Mesendoderm (in vitro differentiated cells): ENCODE measurements at regions not wholly inside any gene's neighbourhood (a gene's known extent, or its start where the extent isn't known, plus 50 kb on each side); places are given as distances from the start of the nearest gene placed in this dataset.
A peak's percentile ranks its signal among the peaks of the same experiment; 100 is the strongest.

ENCODE experiments used
- DNase-seq: peaks from one replicate; pipeline ENCODE4 v3.0.0; 2013
- H2AK5ac ChIP-seq: 2 replicates; pipeline ENCODE4 v1.6.1; 2013; ENCODE audit warnings: low read length, inconsistent platforms
- H2BK120ac ChIP-seq: 2 replicates; pipeline ENCODE4 v1.6.1; 2013; ENCODE audit warnings: low read depth, mild to moderate bottlenecking, low read length, moderate library complexity, mixed read lengths
- H2BK15ac ChIP-seq: replicated peaks from 2 replicates; pipeline ENCODE4 v1.6.1; 2013; ENCODE audit warnings: low read depth, mild to moderate bottlenecking, moderate library complexity
- H2BK5ac ChIP-seq: 2 replicates; pipeline ENCODE4 v1.6.1; 2013; ENCODE audit warnings: low read length, inconsistent platforms
- H3K18ac ChIP-seq: 2 replicates; pipeline ENCODE4 v1.6.1; 2013; ENCODE audit warnings: mild to moderate bottlenecking, low read length, mixed read lengths
- H3K23ac ChIP-seq: one replicate; pipeline ENCODE4 v1.6.1; 2013; ENCODE audit warnings: low read length
- H3K27ac ChIP-seq: 2 replicates; pipeline ENCODE4 v1.5.1; 2013; ENCODE audit warnings: low read depth, mild to moderate bottlenecking, inconsistent platforms, low read length, moderate library complexity
- H3K27me3 ChIP-seq: 2 replicates; pipeline ENCODE4 v1.6.1; 2013; ENCODE audit warnings: low read length, control low read depth, mild to moderate bottlenecking, inconsistent platforms; ENCODE audit not compliant: insufficient read depth, poor library complexity
- H3K36me3 ChIP-seq: 2 replicates; pipeline ENCODE4 v1.6.1; 2013; ENCODE audit warnings: low read length, inconsistent platforms; ENCODE audit not compliant: control insufficient read depth, insufficient read depth
- H3K4ac ChIP-seq: one replicate; pipeline ENCODE4 v1.6.1; 2013; ENCODE audit warnings: low read depth, mild to moderate bottlenecking, low read length, moderate library complexity
- H3K4me1 ChIP-seq: 2 replicates; pipeline ENCODE4 v1.6.1; 2013; ENCODE audit warnings: low read depth, low read length, inconsistent platforms; ENCODE audit not compliant: control insufficient read depth
- H3K4me2 ChIP-seq: 2 replicates; pipeline ENCODE4 v1.6.1; 2013; ENCODE audit warnings: low read length
- H3K4me3 ChIP-seq: 2 replicates; pipeline ENCODE4 v1.5.1; 2013; ENCODE audit warnings: mild to moderate bottlenecking, low read length
- H3K56ac ChIP-seq: one replicate; pipeline ENCODE4 v1.6.1; 2013; ENCODE audit warnings: low read length
- H3K79me1 ChIP-seq: 2 replicates; pipeline ENCODE4 v1.6.1; 2013; ENCODE audit warnings: low read length, inconsistent platforms
- H3K79me2 ChIP-seq: 2 replicates; pipeline ENCODE4 v1.6.1; 2013; ENCODE audit warnings: mild to moderate bottlenecking, low read length; ENCODE audit not compliant: control insufficient read depth, insufficient read depth
- H3K9ac ChIP-seq: 2 replicates; pipeline ENCODE4 v1.6.1; 2013; ENCODE audit warnings: low read length, inconsistent platforms
- H4K5ac ChIP-seq: one replicate; pipeline ENCODE4 v1.6.1; 2013; ENCODE audit warnings: low read length
- H4K8ac ChIP-seq: one replicate; pipeline ENCODE4 v1.6.1; 2013; ENCODE audit warnings: low read depth, mild to moderate bottlenecking, control low read depth, low read length, moderate library complexity
- WGBS: extraction: QIAGEN DNeasy Blood & Tissue Kit; methylation state at CpG from one replicate; pipeline ENCODE4 v1.1.7; 2013; ENCODE audit warnings: low lambda C conversion rate, missing lambda C conversion rate; ENCODE audit not compliant: insufficient coverage; ENCODE audit errors: extremely low coverage; 5-methylcytosine and 5-hydroxymethylcytosine counted together

DNA sequence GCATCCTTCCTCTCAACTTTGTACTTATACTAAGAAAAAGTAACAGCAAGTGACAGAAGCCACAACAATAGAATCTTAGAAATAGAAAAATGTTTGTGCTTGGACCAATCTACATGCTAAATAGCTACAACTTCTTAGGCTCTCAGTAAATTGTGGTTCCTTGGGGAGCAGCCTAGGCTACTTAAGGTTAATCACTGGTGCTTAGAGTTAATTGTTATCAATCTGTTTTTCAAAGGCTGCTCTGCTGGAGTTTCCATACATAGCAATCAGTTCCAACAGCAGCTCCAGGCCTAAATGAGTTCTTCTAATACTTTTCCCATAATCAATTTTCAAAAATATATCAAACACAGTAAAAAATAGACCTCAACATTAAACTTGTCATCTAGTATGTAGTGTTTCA lies 571.4 kb downstream of the EPHA7 start:
- H3K4me1 ChIP-seq = peaks cover 5% of the 10 kb centered on the region
- no peak overlapping the region for H3K9ac ChIP-seq
- H2BK15ac ChIP-seq = no peak overlapping the region
- no peak overlapping the region for H2BK120ac ChIP-seq
- no peak overlapping the region for H3K18ac ChIP-seq
- no peak overlapping the region for H4K5ac ChIP-seq
- H3K4me2 ChIP-seq = no peak overlapping the region
- no peak overlapping the region for H4K8ac ChIP-seq
- H3K23ac ChIP-seq = no peak overlapping the region
- H3K79me1 ChIP-seq = no peaks in the 10 kb centered on the region
- no peak overlapping the region for H3K4ac ChIP-seq
- no peak overlapping the region for H3K56ac ChIP-seq
- H3K27ac ChIP-seq = no peak overlapping the region
- H3K36me3 ChIP-seq = no peaks in the 10 kb centered on the region
- peak; percentile 26 for DNase-seq
- no peak overlapping the region for H2AK5ac ChIP-seq
- H3K79me2 ChIP-seq = no peaks in the 10 kb centered on the region
- no peak overlapping the region for H2BK5ac ChIP-seq
- no peak overlapping the region for H3K4me3 ChIP-seq
- H3K27me3 ChIP-seq = no peaks in the 10 kb centered on the region

GRCh38 chr6:92840246-92840930 lies 579.0 kb downstream of the EPHA7 start:
- no peak overlapping the region for H2BK15ac ChIP-seq
- no peak overlapping the region for H3K56ac ChIP-seq
- no peak overlapping the region for H3K27ac ChIP-seq
- no peak overlapping the region for H2BK120ac ChIP-seq
- H3K23ac ChIP-seq = no peak overlapping the region
- H3K36me3 ChIP-seq = no peaks in the 10 kb centered on the region
- H3K79me2 ChIP-seq = no peaks in the 10 kb centered on the region
- H3K27me3 ChIP-seq = no peaks in the 10 kb centered on the region
- no peak overlapping the region for H3K18ac ChIP-seq
- H3K4me1 ChIP-seq = no peaks in the 10 kb centered on the region
- WGBS = no CpG with 5 or more reads among the region's 4 CpGs
- H3K4ac ChIP-seq = no peak overlapping the region
- no peak overlapping the region for H2BK5ac ChIP-seq
- H4K5ac ChIP-seq = no peak overlapping the region
- H3K4me3 ChIP-seq = no peak overlapping the region
- DNase-seq = no peak
- no peak overlapping the region for H4K8ac ChIP-seq
- H2AK5ac ChIP-seq = no peak overlapping the region
- no peak overlapping the region for H3K4me2 ChIP-seq
- H3K9ac ChIP-seq = no peak overlapping the region
- no peaks in the 10 kb centered on the region for H3K79me1 ChIP-seq

- Histone ChIP-seq H3K79me1 (no peaks in the 10 kb centered on the region), H4K5ac (no peak overlapping the region), H4K8ac (no peak overlapping the region), H2BK5ac (no peak overlapping the region), H3K56ac (no peak overlapping the region), H3K18ac (no peak overlapping the region), H3K4me2 (no peak overlapping the region), H3K4me3 (no peak overlapping the region), H3K27ac (no peak overlapping the region), H3K4me1 (no peaks in the 10 kb centered on the region), H3K9ac (no peak overlapping the region), H3K79me2 (no peaks in the 10 kb centered on the region), H3K4ac (no peak overlapping the region), H3K27me3 (no peaks in the 10 kb centered on the region), H2BK15ac (no peak overlapping the region), H2BK120ac (no peak overlapping the region), H2AK5ac (no peak overlapping the region), H3K23ac (no peak overlapping the region), H3K36me3 (no peaks in the 10 kb centered on the region)
- DNase-seq = no peak
- WGBS = no CpG with 5 or more reads among the region's 1 CpG
Observed at GRCh38 chr6:92828788-92829187, 590.6 kb downstream of the EPHA7 start.

- H3K27me3 ChIP-seq = no peaks in the 10 kb centered on the region
- no peak overlapping the region for H2BK120ac ChIP-seq
- H3K79me2 ChIP-seq = no peaks in the 10 kb centered on the region
- no peak for DNase-seq
- H2BK15ac ChIP-seq = no peak overlapping the region
- H3K56ac ChIP-seq = no peak overlapping the region
- no peak overlapping the region for H3K27ac ChIP-seq
- no peaks in the 10 kb centered on the region for H3K4me1 ChIP-seq
- H2AK5ac ChIP-seq = no peak overlapping the region
- H4K5ac ChIP-seq = no peak overlapping the region
- no peak overlapping the region for H3K4ac ChIP-seq
- no peak overlapping the region for H3K23ac ChIP-seq
- H3K36me3 ChIP-seq = no peaks in the 10 kb centered on the region
- no CpG with 5 or more reads among the region's 2 CpGs for WGBS
- no peak overlapping the region for H4K8ac ChIP-seq
- no peak overlapping the region for H2BK5ac ChIP-seq
- H3K9ac ChIP-seq = no peak overlapping the region
- no peak overlapping the region for H3K18ac ChIP-seq
- no peak overlapping the region for H3K4me3 ChIP-seq
- H3K4me2 ChIP-seq = no peak overlapping the region
- H3K79me1 ChIP-seq = no peaks in the 10 kb centered on the region
Observed at GRCh38 chr6:92827104-92827503, 592.3 kb downstream of the EPHA7 start.

DNA sequence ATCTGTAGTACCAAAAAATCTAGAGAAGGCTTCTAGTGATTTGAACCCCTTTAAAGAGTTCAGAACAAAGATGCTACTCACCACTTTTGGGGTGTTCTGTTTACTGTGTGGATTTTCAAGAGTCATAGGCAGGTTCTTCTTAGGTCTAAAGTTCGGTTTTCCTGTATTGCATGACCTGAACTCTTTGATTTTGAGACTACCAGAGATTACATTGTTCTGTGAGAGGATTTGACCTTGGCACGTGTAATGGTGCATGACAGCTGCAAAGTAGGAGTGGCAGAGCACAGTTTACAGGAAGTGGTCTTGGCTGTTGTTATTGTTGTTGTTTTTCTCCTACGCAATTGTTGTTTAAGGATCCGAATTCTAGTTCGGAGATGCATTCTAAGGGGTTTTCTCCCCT lies 592.7 kb downstream of the EPHA7 start:
- H3K4me2 ChIP-seq = no peak overlapping the region
- no peak overlapping the region for H4K5ac ChIP-seq
- DNase-seq = no peak
- no peaks in the 10 kb centered on the region for H3K4me1 ChIP-seq
- H3K18ac ChIP-seq = no peak overlapping the region
- H4K8ac ChIP-seq = no peak overlapping the region
- H3K4me3 ChIP-seq = no peak overlapping the region
- no peak overlapping the region for H3K27ac ChIP-seq
- H2BK15ac ChIP-seq = no peak overlapping the region
- H3K23ac ChIP-seq = no peak overlapping the region
- WGBS = no CpG with 5 or more reads among the region's 5 CpGs
- no peak overlapping the region for H2BK5ac ChIP-seq
- no peaks in the 10 kb centered on the region for H3K79me2 ChIP-seq
- no peak overlapping the region for H2BK120ac ChIP-seq
- no peak overlapping the region for H3K56ac ChIP-seq
- H3K27me3 ChIP-seq = no peaks in the 10 kb centered on the region
- no peaks in the 10 kb centered on the region for H3K36me3 ChIP-seq
- no peak overlapping the region for H3K9ac ChIP-seq
- no peak overlapping the region for H2AK5ac ChIP-seq
- no peaks in the 10 kb centered on the region for H3K79me1 ChIP-seq
- no peak overlapping the region for H3K4ac ChIP-seq

DNA sequence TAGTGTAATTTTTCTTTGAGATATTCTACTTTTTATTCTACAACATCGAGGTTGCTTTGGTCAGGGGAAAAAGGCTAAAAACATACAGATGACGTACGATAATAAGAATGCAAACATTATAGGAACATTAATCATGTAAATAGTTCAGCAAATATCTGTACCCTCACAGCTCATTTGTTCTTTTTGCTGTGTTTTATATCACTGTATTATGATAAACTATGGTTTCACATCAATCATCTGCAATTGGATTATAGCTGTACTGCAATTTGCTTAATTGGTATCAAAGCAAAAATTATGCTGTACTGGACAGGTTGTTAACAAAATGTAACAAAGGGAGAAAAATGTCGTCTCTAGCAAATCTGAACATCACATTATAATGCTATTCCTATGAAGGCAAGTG lies 597.1 kb downstream of the EPHA7 start:
- Histone ChIP-seq H3K27me3 (no peaks in the 10 kb centered on the region), H4K5ac (no peak overlapping the region), H3K56ac (no peak overlapping the region), H3K79me2 (no peaks in the 10 kb centered on the region), H3K36me3 (no peaks in the 10 kb centered on the region), H3K4me1 (no peaks in the 10 kb centered on the region), H3K23ac (no peak overlapping the region), H2BK120ac (no peak overlapping the region), H3K9ac (no peak overlapping the region), H3K4me2 (no peak overlapping the region), H3K4ac (no peak overlapping the region), H3K27ac (no peak overlapping the region), H3K18ac (no peak overlapping the region), H3K79me1 (no peaks in the 10 kb centered on the region), H4K8ac (no peak overlapping the region), H2BK5ac (no peak overlapping the region), H2AK5ac (no peak overlapping the region), H2BK15ac (no peak overlapping the region), H3K4me3 (no peak overlapping the region)
- WGBS = no CpG with 5 or more reads among the region's 4 CpGs
- no peak for DNase-seq
